Psoas muscle (tissue), 7 donors: ENCODE measurements at regions not wholly inside any gene's neighbourhood (a gene's known extent, or its start where the extent isn't known, plus 50 kb on each side); places are given as distances from the start of the nearest gene placed in this dataset.

Source experiments
- ATAC-seq, 4 donors: fragments of 200-7000 bp; cut with Tn5 transposase; one replicate each; pipeline ENCODE4 v1.9.1; 2020; ENCODE audit warnings: moderate library complexity in 3 of 4, mild to moderate bottlenecking in 2 of 4
- DNase-seq, 2 donors: peaks; one replicate each; pipeline ENCODE4 v3.0.0-alpha.2; 2020
- H3K27ac ChIP-seq: fragments of 200-600 bp; one replicate; pipeline ENCODE4 v1.8.0; 2022
- H3K27me3 ChIP-seq, 3 donors: fragments of 200-600 bp in 1 of 3; one replicate each; pipeline versions ENCODE4 v1.6.1 to v1.8.0; 2013 to 2022; ENCODE audit warnings: low read length in 2 of 3, mild to moderate bottlenecking in 2 of 3, moderate library complexity in 1 of 3; ENCODE audit not compliant: insufficient read depth in 3 of 3
- H3K36me3 ChIP-seq, 2 donors: fragments of 200-600 bp in 1 of 2; one replicate each; pipeline versions ENCODE4 v1.6.1 to v1.8.0; 2013 to 2022; ENCODE audit warnings: low read depth in 1 of 2, mild to moderate bottlenecking in 1 of 2, moderate library complexity in 1 of 2; ENCODE audit not compliant: insufficient read depth in 1 of 2
- H3K4me1 ChIP-seq: fragments of 200-600 bp; one replicate; pipeline ENCODE4 v1.8.0; 2022
- H3K4me3 ChIP-seq: fragments of 200-600 bp; one replicate; pipeline ENCODE4 v1.8.0; 2022; ENCODE audit warnings: mild to moderate bottlenecking
- H3K9me3 ChIP-seq: fragments of 200-600 bp; one replicate; pipeline ENCODE4 v1.8.0; 2022
- WGBS, 3 donors: extraction: QIAGEN DNeasy Blood & Tissue Kit; methylation state at CpG; one replicate each; pipeline versions ENCODE4 v1.1.6 to v1.1.7; 2013; 5-methylcytosine and 5-hydroxymethylcytosine counted together
- intact Hi-C, 2 donors: fragments of 100-400 bp; cut with DNase I; formaldehyde crosslinking; loops; one replicate each; pipeline versions ENCODE4 v1.11.0 to v1.14.2; 2022
- TF ChIP-seq, protein P1 (sequence below): fragments of 200-600 bp; IDR thresholded peaks from one replicate; pipeline ENCODE4 v1.8.0; 2022; ENCODE audit warnings: antibody characterized with exemption
- donor health status: healthy with polysubstance abuse.
- donor health status: DM: no; HTN: no; CAD: no; lungs with moderate emphysema.
- donor health status: Bipolar disorder and iron deficiency.
- donor health status: healthy.
- donor health status: DM: yes; HTN: yes; CAD: no.
- donor health status: DM: no; HTN: no; CAD: no.
- donor health status: DM: yes; HTN: yes; CAD: no.

GRCh38 chr4:29619168-29619567, 1101.0 kb upstream of the PCDH7 start:
- intact Hi-C loops = no loop called here
- 49 to 53% (median 52%) methylated on average over 2 of the region's 2 CpGs for WGBS, 3 donors

GRCh38 chr4:29632199-29632598, 1088.0 kb upstream of the PCDH7 start:
- TF ChIP-seq, protein P1, sequence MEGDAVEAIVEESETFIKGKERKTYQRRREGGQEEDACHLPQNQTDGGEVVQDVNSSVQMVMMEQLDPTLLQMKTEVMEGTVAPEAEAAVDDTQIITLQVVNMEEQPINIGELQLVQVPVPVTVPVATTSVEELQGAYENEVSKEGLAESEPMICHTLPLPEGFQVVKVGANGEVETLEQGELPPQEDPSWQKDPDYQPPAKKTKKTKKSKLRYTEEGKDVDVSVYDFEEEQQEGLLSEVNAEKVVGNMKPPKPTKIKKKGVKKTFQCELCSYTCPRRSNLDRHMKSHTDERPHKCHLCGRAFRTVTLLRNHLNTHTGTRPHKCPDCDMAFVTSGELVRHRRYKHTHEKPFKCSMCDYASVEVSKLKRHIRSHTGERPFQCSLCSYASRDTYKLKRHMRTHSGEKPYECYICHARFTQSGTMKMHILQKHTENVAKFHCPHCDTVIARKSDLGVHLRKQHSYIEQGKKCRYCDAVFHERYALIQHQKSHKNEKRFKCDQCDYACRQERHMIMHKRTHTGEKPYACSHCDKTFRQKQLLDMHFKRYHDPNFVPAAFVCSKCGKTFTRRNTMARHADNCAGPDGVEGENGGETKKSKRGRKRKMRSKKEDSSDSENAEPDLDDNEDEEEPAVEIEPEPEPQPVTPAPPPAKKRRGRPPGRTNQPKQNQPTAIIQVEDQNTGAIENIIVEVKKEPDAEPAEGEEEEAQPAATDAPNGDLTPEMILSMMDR = no peak
- intact Hi-C loops = no loop called here
- H3K4me3 ChIP-seq = no peak overlapping the region
- ATAC-seq (no peak), DNase-seq (no peak)
- H3K27ac ChIP-seq = no peak overlapping the region
- no peaks in the 10 kb centered on the region for H3K4me1 ChIP-seq
- no peaks in the 10 kb centered on the region for H3K27me3 ChIP-seq
- H3K9me3 ChIP-seq = no peaks in the 10 kb centered on the region
- H3K36me3 ChIP-seq = no peaks in the 10 kb centered on the region
- 36 to 60% (median 36%) methylated on average over 2 of the region's 2 CpGs for WGBS, 3 donors

More at GRCh38 chr4:29619168-29619567, 1101.0 kb upstream of the PCDH7 start:
- H3K27me3 ChIP-seq = no peaks in the 10 kb centered on the region
- TF ChIP-seq, protein P1 = no peak
- no peak overlapping the region for H3K4me3 ChIP-seq
- DNase-seq (no peak), ATAC-seq (no peak)
- H3K27ac ChIP-seq = no peak overlapping the region
- no peaks in the 10 kb centered on the region for H3K4me1 ChIP-seq
- H3K36me3 ChIP-seq = no peaks in the 10 kb centered on the region
- no peaks in the 10 kb centered on the region for H3K9me3 ChIP-seq

- no peaks in the 10 kb centered on the region for H3K36me3 ChIP-seq
- TF ChIP-seq, protein P1 = no peak
- 50 to 52% (median 51%) methylated on average over 3 of the region's 3 CpGs for WGBS, 3 donors
- no peaks in the 10 kb centered on the region for H3K4me1 ChIP-seq
- no peak overlapping the region for H3K27ac ChIP-seq
- no peaks in the 10 kb centered on the region for H3K27me3 ChIP-seq
- DNase-seq = no peak
- H3K9me3 ChIP-seq = no peaks in the 10 kb centered on the region
- intact Hi-C loops = no loop called here
- no peak for ATAC-seq
- no peak overlapping the region for H3K4me3 ChIP-seq
Measured at GRCh38 chr4:29636961-29637360, 1083.2 kb upstream of the PCDH7 start.

GRCh38 chr4:29653221-29653620, 1066.9 kb upstream of the PCDH7 start:
- WGBS, 3 donors = 57 to 77% (median 64%) methylated on average over 6 of the region's 6 CpGs
- intact Hi-C loops = no loop called here
- H3K27ac ChIP-seq = no peak overlapping the region

GRCh38 chr4:29680644-29681043, 1039.5 kb upstream of the PCDH7 start:
- Histone ChIP-seq H3K27ac (no peak overlapping the region), H3K4me1 (no peaks in the 10 kb centered on the region), H3K36me3 (no peaks in the 10 kb centered on the region), H3K4me3 (no peak overlapping the region), H3K27me3 (no peaks in the 10 kb centered on the region), H3K9me3 (no peaks in the 10 kb centered on the region)
- 64 to 82% (median 68%) methylated on average over 1 of the region's 1 CpG for WGBS, 3 donors
- DNase-seq (no peak), ATAC-seq (no peak)
- intact Hi-C loops = no loop called here
- TF ChIP-seq, protein P1 = no peak

More at GRCh38 chr4:29653221-29653620, 1066.9 kb upstream of the PCDH7 start:
- H3K36me3 ChIP-seq = no peaks in the 10 kb centered on the region
- H3K4me1 ChIP-seq = no peaks in the 10 kb centered on the region
- no peaks in the 10 kb centered on the region for H3K27me3 ChIP-seq
- TF ChIP-seq, protein P1 = no peak
- no peak overlapping the region for H3K4me3 ChIP-seq
- ATAC-seq = no peak
- no peak for DNase-seq
- H3K9me3 ChIP-seq = no peaks in the 10 kb centered on the region
